B cell (primary cell): ENCODE measurements at regions not wholly inside any gene's neighbourhood (a gene's known extent, or its start where the extent isn't known, plus 50 kb on each side); places are given as distances from the start of the nearest gene placed in this dataset.

Experiments
- ATAC-seq: fragments of 200-7000 bp; cut with Tn5 transposase; one replicate; pipeline ENCODE4 v1.10.0; 2021; ENCODE audit warnings: low read depth, mild to moderate bottlenecking, moderate number of reproducible peaks, moderate library complexity
- CTCF ChIA-PET: fragments of 350-600 bp; sonication (Branson Sonifier 250); formaldehyde crosslinking; loops from one replicate; lab custom pipeline; 2021; ENCODE audit warnings: antibody characterized with exemption, inconsistent platforms; lab: Charles Lee
- POLR2A ChIA-PET: fragments of 350-600 bp; sonication (Branson Sonifier 250); formaldehyde crosslinking; loops from one replicate; lab custom pipeline; 2021; ENCODE audit warnings: antibody characterized with exemption; lab: Charles Lee
- DNase-seq: peaks from one replicate; pipeline ENCODE4 v3.0.0; 2013
- H2AFZ ChIP-seq: 2 replicates; pipeline ENCODE4 v1.6.1; 2012; ENCODE audit warnings: mild to moderate bottlenecking, low read depth, low read length; ENCODE audit not compliant: insufficient read depth, poor library complexity, severe bottlenecking
- H3K27ac ChIP-seq, 2 donors: 1 replicate in 1 of 2; 2 replicates in 1 of 2; pipeline ENCODE4 v1.5.1; 2012 to 2013; ENCODE audit warnings: low read length in 2 of 2, mild to moderate bottlenecking in 2 of 2, moderate library complexity in 1 of 2
- H3K27me3 ChIP-seq, 4 experiments: fragments of 200-600 bp in 1 of 4; sonication (generic) in 1 of 4; replicated peaks in 1 of 4; 1 replicate in 2 of 4; 2 replicates in 2 of 4; pipeline versions ENCODE4 v1.6.1 to v1.7.0; 2013 to 2016; ENCODE audit warnings: low read length in 3 of 4, mild to moderate bottlenecking in 2 of 4, mixed read lengths in 1 of 4, moderate library complexity in 1 of 4; ENCODE audit not compliant: insufficient read depth in 4 of 4, control insufficient read depth in 3 of 4; ENCODE audit errors: control extremely low read depth in 1 of 4
- H3K36me3 ChIP-seq, 2 experiments: replicated peaks in 1 of 2; 1 replicate in 1 of 2; 2 replicates in 1 of 2; pipeline versions ENCODE4 v1.6.1 to v1.7.1; 2013; ENCODE audit warnings: low read length in 1 of 2; ENCODE audit not compliant: insufficient read depth in 2 of 2, control insufficient read depth in 1 of 2; ENCODE audit errors: control extremely low read depth in 1 of 2, extremely low read depth in 1 of 2
- H3K4me1 ChIP-seq, 2 donors: fragments of 200-600 bp in 1 of 2; sonication (generic) in 1 of 2; 1 replicate in 1 of 2; 2 replicates in 1 of 2; pipeline versions ENCODE4 v1.5.1 to v1.6.1; 2013 to 2017; ENCODE audit warnings: low read length in 2 of 2; ENCODE audit not compliant: control insufficient read depth in 2 of 2, insufficient read depth in 2 of 2
- H3K4me2 ChIP-seq: replicated peaks from 2 replicates; pipeline ENCODE3; 2012; ENCODE audit warnings: mild to moderate bottlenecking, low read depth, low read length; ENCODE audit not compliant: poor library complexity, severe bottlenecking
- H3K4me3 ChIP-seq, 5 experiments: fragments of 200-600 bp in 1 of 5; sonication (generic) in 1 of 5; 1 replicate in 3 of 5; 2 replicates in 2 of 5; pipeline versions ENCODE4 v1.5.1 to v1.7.0; 2011 to 2016; ENCODE audit warnings: low read length in 4 of 5, mild to moderate bottlenecking in 4 of 5, low read depth in 2 of 5, control low read depth in 1 of 5, moderate library complexity in 1 of 5; ENCODE audit not compliant: insufficient read depth in 1 of 5; ENCODE audit errors: control extremely low read depth in 1 of 5, extremely low read depth in 1 of 5
- H3K79me2 ChIP-seq: fragments of 200-600 bp; sonication (generic); one replicate; pipeline ENCODE4 v1.6.0; 2016; ENCODE audit warnings: low read length; ENCODE audit not compliant: control insufficient read depth, insufficient read depth
- H3K9ac ChIP-seq: fragments of 200-600 bp; sonication (generic); 2 replicates; pipeline ENCODE4 v1.6.1; 2017; ENCODE audit warnings: mild to moderate bottlenecking, low read length, moderate library complexity
- H3K9me3 ChIP-seq, 3 donors: one replicate each; pipeline versions ENCODE4 v1.6.1 to v1.7.1; 2013; ENCODE audit warnings: low read length in 2 of 3; ENCODE audit not compliant: control insufficient read depth in 2 of 3, insufficient read depth in 1 of 3; ENCODE audit errors: control extremely low read depth in 1 of 3
- H4K20me1 ChIP-seq: 2 replicates; pipeline ENCODE4 v1.6.0; 2012; ENCODE audit warnings: mild to moderate bottlenecking, low read length; ENCODE audit not compliant: insufficient read depth, control insufficient read depth, poor library complexity, severe bottlenecking
- H3K27ac Mint-ChIP-seq: one replicate; pipeline ENCODE4 v1.8.0; 2021; ENCODE audit warnings: mixed read lengths
- H3K27me3 Mint-ChIP-seq: one replicate; pipeline ENCODE4 v1.8.0; 2021; ENCODE audit warnings: mixed read lengths
- H3K4me1 Mint-ChIP-seq: one replicate; pipeline ENCODE4 v1.8.0; 2021; ENCODE audit warnings: mixed read lengths
- H3K4me3 Mint-ChIP-seq: one replicate; pipeline ENCODE4 v1.8.0; 2021; ENCODE audit warnings: mixed read lengths
- H3K9me3 Mint-ChIP-seq: one replicate; pipeline ENCODE4 v1.8.0; 2022; ENCODE audit warnings: mixed read lengths; ENCODE audit not compliant: insufficient read depth
- EZH2 ChIP-seq: IDR thresholded peaks from 2 replicates; pipeline ENCODE4 v1.6.1; 2012; ENCODE audit warnings: borderline replicate concordance, low read depth, mild to moderate bottlenecking, moderate library complexity, low read length; ENCODE audit not compliant: insufficient read depth, poor library complexity, severe bottlenecking
- WGBS: methylation state at CpG from one replicate; pipeline ENCODE4 v1.1.5; 2013; ENCODE audit warnings: missing lambda C conversion rate; ENCODE audit not compliant: insufficient coverage; 5-methylcytosine and 5-hydroxymethylcytosine counted together
- intact Hi-C: fragments of 100-400 bp; cut with micrococcal nuclease; formaldehyde crosslinking; loops from one replicate; pipeline ENCODE4 v1.10.0; 2022
- TF ChIP-seq, protein P1 (sequence below): fragments of 200-600 bp; IDR thresholded peaks from one replicate; pipeline ENCODE4 v1.8.0; 2022; ENCODE audit warnings: antibody characterized with exemption, mild to moderate bottlenecking

DNA sequence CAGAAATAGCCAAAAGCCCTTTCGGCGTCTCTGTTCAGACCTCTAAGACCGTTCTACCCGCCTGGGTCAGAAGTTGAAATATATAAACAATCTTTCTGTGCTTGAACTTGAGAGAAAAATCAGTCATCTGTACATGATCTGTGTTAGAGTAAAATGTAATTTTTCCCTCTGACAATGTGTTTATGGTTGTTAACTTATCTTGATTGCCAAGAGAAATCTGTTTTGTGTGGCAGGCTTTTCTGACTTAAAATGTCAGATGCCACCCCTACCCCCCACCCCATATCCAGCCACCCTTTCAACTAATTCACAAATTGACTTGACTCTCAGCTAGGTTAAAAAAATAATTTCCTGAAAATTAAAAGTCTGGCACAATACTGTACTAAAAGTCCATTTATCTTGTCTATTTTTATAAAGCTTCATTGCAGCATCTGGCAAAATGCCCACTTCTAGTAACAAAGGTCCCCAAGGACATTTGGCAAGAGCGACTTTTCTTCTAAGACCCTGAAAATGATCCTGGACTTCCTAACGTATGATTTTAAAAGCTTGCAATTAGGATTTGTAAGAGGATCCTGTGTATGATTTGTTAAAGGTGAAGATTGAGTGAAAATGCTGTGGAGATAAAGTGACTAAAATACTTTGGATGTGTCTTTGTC, 304.2 kb downstream of the EPHA4 start:
- CTCF ChIA-PET: no interaction called here
- no peaks in the 10 kb centered on the region for H4K20me1 ChIP-seq
- H3K9ac ChIP-seq: no peak overlapping the region
- no peaks in the 10 kb centered on the region for H3K4me1 Mint-ChIP-seq
- H3K9me3 ChIP-seq: no peaks in the 10 kb centered on the region
- no peak overlapping the region for H3K4me3 Mint-ChIP-seq
- H3K27me3 Mint-ChIP-seq: peaks cover 31% of the 10 kb centered on the region
- DNase-seq (no peak), ATAC-seq (no peak)
- no peak overlapping the region for H3K27ac ChIP-seq
- H3K27me3 ChIP-seq: peaks cover 0 to 3% (median 0%) of the 10 kb centered on the region in 4 experiments
- H3K4me2 ChIP-seq: no peak overlapping the region
- H3K9me3 Mint-ChIP-seq: no peaks in the 10 kb centered on the region
- H3K36me3 ChIP-seq: no peaks in the 10 kb centered on the region
- 83% methylated on average over 2 of the region's 6 CpGs for WGBS
- no peak overlapping the region for H2AFZ ChIP-seq
- H3K79me2 ChIP-seq: no peaks in the 10 kb centered on the region
- TF ChIP-seq EZH2: no peak
- TF ChIP-seq, protein P1, sequence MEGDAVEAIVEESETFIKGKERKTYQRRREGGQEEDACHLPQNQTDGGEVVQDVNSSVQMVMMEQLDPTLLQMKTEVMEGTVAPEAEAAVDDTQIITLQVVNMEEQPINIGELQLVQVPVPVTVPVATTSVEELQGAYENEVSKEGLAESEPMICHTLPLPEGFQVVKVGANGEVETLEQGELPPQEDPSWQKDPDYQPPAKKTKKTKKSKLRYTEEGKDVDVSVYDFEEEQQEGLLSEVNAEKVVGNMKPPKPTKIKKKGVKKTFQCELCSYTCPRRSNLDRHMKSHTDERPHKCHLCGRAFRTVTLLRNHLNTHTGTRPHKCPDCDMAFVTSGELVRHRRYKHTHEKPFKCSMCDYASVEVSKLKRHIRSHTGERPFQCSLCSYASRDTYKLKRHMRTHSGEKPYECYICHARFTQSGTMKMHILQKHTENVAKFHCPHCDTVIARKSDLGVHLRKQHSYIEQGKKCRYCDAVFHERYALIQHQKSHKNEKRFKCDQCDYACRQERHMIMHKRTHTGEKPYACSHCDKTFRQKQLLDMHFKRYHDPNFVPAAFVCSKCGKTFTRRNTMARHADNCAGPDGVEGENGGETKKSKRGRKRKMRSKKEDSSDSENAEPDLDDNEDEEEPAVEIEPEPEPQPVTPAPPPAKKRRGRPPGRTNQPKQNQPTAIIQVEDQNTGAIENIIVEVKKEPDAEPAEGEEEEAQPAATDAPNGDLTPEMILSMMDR: no peak
- no peak overlapping the region for H3K4me3 ChIP-seq
- H3K4me1 ChIP-seq: no peaks in the 10 kb centered on the region
- no peak overlapping the region for H3K27ac Mint-ChIP-seq
- POLR2A ChIA-PET: no interaction called here
- intact Hi-C loops: no loop called here

- Histone ChIP-seq H3K9me3 (no peaks in the 10 kb centered on the region), H3K36me3 (no peaks in the 10 kb centered on the region), H3K27me3 (peaks cover 0 to 3% (median 0%) of the 10 kb centered on the region in 4 experiments), H3K79me2 (no peaks in the 10 kb centered on the region), H3K4me1 (no peaks in the 10 kb centered on the region), H3K4me3 (no peak overlapping the region), H3K9ac (no peak overlapping the region), H2AFZ (no peak overlapping the region), H3K27ac (no peak overlapping the region), H4K20me1 (no peaks in the 10 kb centered on the region), H3K4me2 (no peak overlapping the region)
- ChIA-PET POLR2A (no interaction called here), CTCF (no interaction called here)
- Mint-ChIP-seq H3K9me3 (no peaks in the 10 kb centered on the region), H3K4me3 (no peak overlapping the region), H3K27me3 (peaks cover 28% of the 10 kb centered on the region), H3K4me1 (no peaks in the 10 kb centered on the region), H3K27ac (no peak overlapping the region)
- DNase-seq (no peak), ATAC-seq (no peak)
- TF ChIP-seq EZH2: no peak
- TF ChIP-seq, protein P1: no peak
- intact Hi-C loops: no loop called here
- WGBS: 60% methylated on average over 2 of the region's 3 CpGs
These were observed 303.5 kb downstream of the EPHA4 start for GRCh38 chr2:221268631-221269030.
